ENCODE measurements at regions not wholly inside any gene's neighbourhood (a gene's known extent, or its start where the extent isn't known, plus 50 kb on each side); places are given as distances from the start of the nearest gene placed in this dataset.

DNA sequence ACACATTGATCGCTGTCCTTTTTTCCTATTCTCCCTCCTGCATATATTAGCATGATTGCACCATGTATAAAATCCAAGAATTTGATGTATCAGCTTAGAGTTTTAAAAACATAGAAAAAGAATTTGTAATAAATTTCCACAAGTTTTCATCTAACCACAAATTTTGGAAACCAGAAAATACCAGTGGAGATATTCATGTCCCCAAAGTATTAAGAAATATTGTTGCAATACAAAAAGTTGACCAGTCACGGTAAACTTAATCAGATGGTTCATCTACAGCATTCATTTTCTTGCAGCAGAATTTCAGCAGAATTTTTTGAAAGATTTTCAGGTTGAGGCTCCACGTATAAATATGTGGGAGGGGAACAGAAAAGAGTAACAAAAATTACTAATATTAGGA lies 500.9 kb upstream of the MDFIC2 start:
- DNase-seq (ENCODE audit: low read depth), result no peak
- FAIRE-seq, result no peak
- no peaks in the 10 kb centered on the region for H3K27me3 ChIP-seq (ENCODE audit: control insufficient read depth, insufficient read depth, low read length)
- no peak for TF ChIP-seq CTCF (IDR thresholded peaks at IDR 0.05; ENCODE audit: insufficient read depth, low read length, severe bottlenecking)
- no peak overlapping the region for H3K4me3 ChIP-seq (ENCODE audit: low read depth, low read length)
- H3K36me3 ChIP-seq (ENCODE audit: control insufficient read depth, insufficient read depth, low read length), result no peaks in the 10 kb centered on the region

DNA sequence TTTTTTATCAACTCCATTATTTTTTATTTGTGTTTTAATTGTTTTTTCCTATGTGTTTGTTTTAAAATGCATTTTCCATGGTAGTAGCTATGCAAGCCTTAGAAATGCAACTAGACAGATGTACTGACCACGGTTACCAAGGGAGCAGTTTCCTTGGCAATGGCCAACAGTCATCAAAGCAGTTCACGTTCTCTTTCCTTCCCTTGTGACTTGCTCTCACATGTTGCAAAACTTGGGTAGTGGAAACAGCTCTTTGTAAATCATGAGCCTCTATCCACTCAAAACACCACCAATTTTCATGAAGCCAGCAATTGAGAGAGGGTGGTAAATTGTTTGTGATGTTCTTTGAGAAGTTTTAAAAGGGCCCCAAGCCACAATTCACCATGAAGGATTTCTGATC lies 499.4 kb upstream of the MDFIC2 start:
- TF ChIP-seq CTCF (IDR thresholded peaks at IDR 0.05; ENCODE audit: insufficient read depth, low read length, severe bottlenecking), result no peak
- DNase-seq (ENCODE audit: low read depth), result peak; percentile 90
- Histone ChIP-seq H3K36me3 (ENCODE audit: control insufficient read depth, insufficient read depth, low read length) (no peaks in the 10 kb centered on the region), H3K27me3 (ENCODE audit: control insufficient read depth, insufficient read depth, low read length) (no peaks in the 10 kb centered on the region), H3K4me3 (ENCODE audit: low read depth, low read length) (no peak overlapping the region)
- no peak for FAIRE-seq

DNA sequence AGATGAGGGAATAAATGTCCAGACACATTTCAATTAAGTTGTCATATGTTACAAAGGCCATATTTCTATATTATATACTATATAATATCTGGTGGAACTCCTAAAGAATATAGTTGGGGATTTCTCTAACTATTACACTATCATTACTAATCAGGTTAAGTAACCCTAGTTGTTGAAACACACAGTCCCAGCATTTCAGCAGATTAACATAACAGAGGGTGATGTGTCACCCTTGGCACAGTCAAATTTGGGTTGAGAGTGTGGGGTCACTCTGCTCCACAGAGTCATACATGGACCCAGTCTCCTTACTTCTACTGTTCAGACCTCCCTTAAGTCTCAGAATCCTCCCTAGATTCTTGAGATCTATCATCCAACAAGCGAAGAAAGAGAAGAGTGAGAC lies 496.4 kb upstream of the MDFIC2 start:
- TF ChIP-seq CTCF (IDR thresholded peaks at IDR 0.05; ENCODE audit: insufficient read depth, low read length, severe bottlenecking), result no peak
- H3K36me3 ChIP-seq (ENCODE audit: control insufficient read depth, insufficient read depth, low read length), result no peaks in the 10 kb centered on the region
- no peak overlapping the region for H3K4me3 ChIP-seq (ENCODE audit: low read depth, low read length)
- no peaks in the 10 kb centered on the region for H3K27me3 ChIP-seq (ENCODE audit: control insufficient read depth, insufficient read depth, low read length)
- DNase-seq (ENCODE audit: low read depth) (peak; percentile 71), FAIRE-seq (no peak)

GRCh38 chr3:70806556-70806955 lies 494.1 kb upstream of the MDFIC2 start:
- no peak for TF ChIP-seq CTCF (IDR thresholded peaks at IDR 0.05; ENCODE audit: insufficient read depth, low read length, severe bottlenecking)
- FAIRE-seq, result no peak

GRCh38 chr3:70806021-70806420 lies 493.6 kb upstream of the MDFIC2 start:
- H3K36me3 ChIP-seq (ENCODE audit: control insufficient read depth, insufficient read depth, low read length), result no peaks in the 10 kb centered on the region
- no peak for FAIRE-seq
- H3K4me3 ChIP-seq (ENCODE audit: low read depth, low read length), result no peak overlapping the region
- no peaks in the 10 kb centered on the region for H3K27me3 ChIP-seq (ENCODE audit: control insufficient read depth, insufficient read depth, low read length)
- TF ChIP-seq CTCF (IDR thresholded peaks at IDR 0.05; ENCODE audit: insufficient read depth, low read length, severe bottlenecking), result no peak
- DNase-seq (ENCODE audit: low read depth), result no peak

More at GRCh38 chr3:70806556-70806955, 494.1 kb upstream of the MDFIC2 start:
- DNase-seq (ENCODE audit: low read depth), result peak; percentile 67
- Histone ChIP-seq H3K27me3 (ENCODE audit: control insufficient read depth, insufficient read depth, low read length) (no peaks in the 10 kb centered on the region), H3K36me3 (ENCODE audit: control insufficient read depth, insufficient read depth, low read length) (no peaks in the 10 kb centered on the region), H3K4me3 (ENCODE audit: low read depth, low read length) (no peak overlapping the region)

DNA sequence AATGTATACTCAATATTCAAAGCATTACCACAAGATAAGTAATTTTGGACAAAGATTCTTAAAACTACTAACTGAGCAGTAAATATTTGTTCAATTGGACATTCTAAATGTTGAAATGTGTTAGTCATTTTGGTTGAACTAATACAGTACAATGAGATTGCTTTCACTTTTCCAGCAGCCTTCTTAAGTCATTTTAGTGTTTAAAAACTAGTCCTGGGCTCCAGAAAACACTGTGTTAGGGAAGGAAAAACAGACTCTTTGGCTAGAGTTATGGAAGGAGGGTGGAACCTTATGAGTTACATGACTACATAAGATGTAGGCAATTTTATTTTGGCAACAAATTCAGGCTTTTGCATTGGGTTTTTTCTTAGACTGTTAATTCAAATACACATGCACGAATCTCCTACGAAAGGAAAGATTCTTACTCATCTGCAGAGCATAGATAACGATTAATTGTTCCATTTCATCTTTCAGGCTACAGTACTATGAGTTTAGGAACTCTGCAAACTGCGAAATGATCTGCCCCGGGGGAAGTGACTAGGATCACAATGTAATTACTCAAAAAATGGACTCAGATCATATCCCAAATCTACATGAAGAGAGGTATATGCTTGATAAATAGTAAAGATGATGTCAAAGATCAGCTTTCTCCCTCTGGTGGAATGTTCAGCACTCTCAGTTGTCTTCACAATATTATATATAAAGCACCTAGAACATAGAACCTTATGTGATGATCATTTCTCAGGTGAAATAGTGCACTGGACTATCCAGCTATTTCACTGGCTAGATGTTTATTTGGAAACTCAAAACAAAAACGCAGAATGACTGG lies 492.8 kb upstream of the MDFIC2 start:
- no peak overlapping the region for H3K4me3 ChIP-seq (ENCODE audit: low read depth, low read length)
- FAIRE-seq (no peak), DNase-seq (ENCODE audit: low read depth) (peak; percentile 51)
- no peak for TF ChIP-seq CTCF (IDR thresholded peaks at IDR 0.05; ENCODE audit: insufficient read depth, low read length, severe bottlenecking)
- H3K36me3 ChIP-seq (ENCODE audit: control insufficient read depth, insufficient read depth, low read length), result no peaks in the 10 kb centered on the region
- no peaks in the 10 kb centered on the region for H3K27me3 ChIP-seq (ENCODE audit: control insufficient read depth, insufficient read depth, low read length)
